ENCODE measurements at regions not wholly inside any gene's neighbourhood (a gene's known extent, or its start where the extent isn't known, plus 50 kb on each side); places are given as distances from the start of the nearest gene placed in this dataset.

- no peak for DNase-seq
- H3K4me1 ChIP-seq, result no peaks in the 10 kb centered on the region
- no peak overlapping the region for H3K4me3 ChIP-seq (ENCODE audit: low read depth, low read length)
- TF ChIP-seq CTCF (IDR thresholded peaks at IDR 0.05; ENCODE audit: low read depth, low read length), result no peak
- no peaks in the 10 kb centered on the region for H3K36me3 ChIP-seq
- no peaks in the 10 kb centered on the region for H3K9me3 ChIP-seq
- H3K27me3 ChIP-seq, result no peaks in the 10 kb centered on the region
These were observed 1574.3 kb upstream of the PABPC4L start for GRCh38 chr4:135775909-135776308.

- no peak overlapping the region for H3K4me3 ChIP-seq (ENCODE audit: low read depth, low read length)
- no peaks in the 10 kb centered on the region for H3K36me3 ChIP-seq
- no peak for TF ChIP-seq CTCF (IDR thresholded peaks at IDR 0.05; ENCODE audit: low read depth, low read length)
- H3K9me3 ChIP-seq, result no peaks in the 10 kb centered on the region
- H3K27me3 ChIP-seq, result no peaks in the 10 kb centered on the region
- no peak for DNase-seq
- no peaks in the 10 kb centered on the region for H3K4me1 ChIP-seq
These were observed 1568.9 kb upstream of the PABPC4L start for GRCh38 chr4:135770505-135770904.

- Histone ChIP-seq H3K36me3 (no peaks in the 10 kb centered on the region), H3K4me3 (ENCODE audit: low read depth, low read length) (no peak overlapping the region)
These were observed 1543.3 kb upstream of the PABPC4L start for GRCh38 chr4:135744928-135745327.

GRCh38 chr4:135741583-135741982 lies 1540.0 kb upstream of the PABPC4L start:
- H3K4me1 ChIP-seq, result no peaks in the 10 kb centered on the region
- H3K27me3 ChIP-seq, result no peaks in the 10 kb centered on the region
- DNase-seq, result no peak
- TF ChIP-seq CTCF (IDR thresholded peaks at IDR 0.05; ENCODE audit: low read depth, low read length), result no peak
- no peak overlapping the region for H3K4me3 ChIP-seq (ENCODE audit: low read depth, low read length)
- no peaks in the 10 kb centered on the region for H3K36me3 ChIP-seq
- H3K9me3 ChIP-seq, result no peaks in the 10 kb centered on the region

More at GRCh38 chr4:135744928-135745327, 1543.3 kb upstream of the PABPC4L start:
- no peak for TF ChIP-seq CTCF (IDR thresholded peaks at IDR 0.05; ENCODE audit: low read depth, low read length)
- Histone ChIP-seq H3K27me3 (no peaks in the 10 kb centered on the region), H3K9me3 (no peaks in the 10 kb centered on the region), H3K4me1 (no peaks in the 10 kb centered on the region)
- no peak for DNase-seq

GRCh38 chr4:135739354-135739753 lies 1537.8 kb upstream of the PABPC4L start:
- no peaks in the 10 kb centered on the region for H3K36me3 ChIP-seq
- H3K4me1 ChIP-seq, result no peaks in the 10 kb centered on the region
- DNase-seq, result no peak
- no peaks in the 10 kb centered on the region for H3K9me3 ChIP-seq
- no peak overlapping the region for H3K4me3 ChIP-seq (ENCODE audit: low read depth, low read length)
- no peaks in the 10 kb centered on the region for H3K27me3 ChIP-seq
- no peak for TF ChIP-seq CTCF (IDR thresholded peaks at IDR 0.05; ENCODE audit: low read depth, low read length)

- H3K4me1 ChIP-seq, result no peaks in the 10 kb centered on the region
- H3K9me3 ChIP-seq, result no peaks in the 10 kb centered on the region
- H3K36me3 ChIP-seq, result no peaks in the 10 kb centered on the region
- no peak for DNase-seq
- H3K27me3 ChIP-seq, result no peaks in the 10 kb centered on the region
- TF ChIP-seq CTCF (IDR thresholded peaks at IDR 0.05; ENCODE audit: low read depth, low read length), result no peak
- no peak overlapping the region for H3K4me3 ChIP-seq (ENCODE audit: low read depth, low read length)
These were observed 1533.9 kb upstream of the PABPC4L start for GRCh38 chr4:135735512-135735911.

Data from BE2C (cell line).